Endothelial cell of umbilical vein (primary cell): ENCODE measurements at regions not wholly inside any gene's neighbourhood (a gene's known extent, or its start where the extent isn't known, plus 50 kb on each side); places are given as distances from the start of the nearest gene placed in this dataset.
A peak's percentile ranks its signal among the peaks of the same experiment; 100 is the strongest.

Experiments
- BruUV-seq: library from RNA; stranded (reverse); fragments of 400-500 nt; replicated peaks from 2 replicates; lab custom pipeline; 2021; lab: Mats Ljungman, UMichigan
- CTCF ChIA-PET: fragments of 300-600, 350-600 bp; sonication (Branson Sonifier 250); formaldehyde crosslinking; loops from one replicate; lab custom pipeline; 2021; ENCODE audit warnings: antibody characterized with exemption, inconsistent platforms; lab: Charles Lee
- POLR2A ChIA-PET: fragments of 300-600, 350-600 bp; sonication (Branson Sonifier 250); formaldehyde crosslinking; loops from one replicate; lab custom pipeline; 2021; ENCODE audit warnings: antibody characterized with exemption, inconsistent platforms; lab: Charles Lee
- DNase-seq: peaks from one replicate; pipeline ENCODE4 v3.0.0-alpha.2; 2011; ENCODE audit warnings: low read depth, low spot score
- FAIRE-seq: peaks from 2 replicates; lab custom pipeline; 2011; peaks lifted over from hg19 to GRCh38; lab: Jason Lieb, UNC
- H2AFZ ChIP-seq: 2 replicates; pipeline ENCODE4 v1.6.0; 2012; ENCODE audit warnings: low read depth, low read length, control low read depth, inconsistent platforms
- H3K27ac ChIP-seq: 2 replicates; pipeline ENCODE4 v1.5.1; 2011; ENCODE audit warnings: low read depth, mild to moderate bottlenecking, control low read depth, low read length, moderate library complexity; ENCODE audit not compliant: insufficient read depth
- H3K27me3 ChIP-seq, 2 experiments: 2 replicates each; pipeline versions ENCODE4 v1.6.0 to v1.6.1; 2011; ENCODE audit warnings: low read length in 2 of 2, mixed read lengths in 1 of 2; ENCODE audit not compliant: control insufficient read depth in 2 of 2, insufficient read depth in 2 of 2
- H3K36me3 ChIP-seq, 2 experiments: 2 replicates in 1 of 2; 3 replicates in 1 of 2; pipeline ENCODE4 v1.5.1; 2011; ENCODE audit warnings: low read length in 2 of 2, mild to moderate bottlenecking in 1 of 2, moderate library complexity in 1 of 2; ENCODE audit not compliant: control insufficient read depth in 2 of 2, insufficient read depth in 2 of 2; ENCODE audit errors: extremely low read depth in 1 of 2
- H3K4me1 ChIP-seq: 3 replicates; pipeline ENCODE4 v1.5.1; 2011; ENCODE audit warnings: mild to moderate bottlenecking, low read length; ENCODE audit not compliant: control insufficient read depth, insufficient read depth; ENCODE audit errors: extremely low read depth
- H3K4me2 ChIP-seq: 2 replicates; pipeline ENCODE4 v1.6.1; 2011; ENCODE audit warnings: low read length, control low read depth, mixed read lengths; ENCODE audit not compliant: insufficient read depth
- H3K4me3 ChIP-seq, 3 experiments: fragments of 200-600 bp in 1 of 3; sonication (generic), shearing (Covaris generic) in 1 of 3; replicated peaks in 1 of 3; 2 replicates each; pipeline ENCODE4 v1.5.1; 2011 to 2016; ENCODE audit warnings: control low read depth in 3 of 3, low read length in 3 of 3, mild to moderate bottlenecking in 2 of 3, inconsistent platforms in 1 of 3, low read depth in 1 of 3, moderate library complexity in 1 of 3; ENCODE audit not compliant: insufficient read depth in 1 of 3
- H3K79me2 ChIP-seq: 2 replicates; pipeline ENCODE4 v1.6.0; 2012; ENCODE audit warnings: low read length, inconsistent platforms; ENCODE audit not compliant: control insufficient read depth, insufficient read depth
- H3K9ac ChIP-seq: replicated peaks from 2 replicates; pipeline ENCODE3; 2011; ENCODE audit warnings: low read length, control low read depth; ENCODE audit not compliant: insufficient read depth; ENCODE audit errors: extremely low read depth
- H3K9me1 ChIP-seq: replicated peaks from 3 replicates; pipeline ENCODE4 v1.6.0; 2011; ENCODE audit warnings: mild to moderate bottlenecking, low read length; ENCODE audit not compliant: control insufficient read depth, insufficient read depth; ENCODE audit errors: extremely low read depth
- H3K9me3 ChIP-seq: replicated peaks from 2 replicates; pipeline ENCODE4 v1.5.1; 2012; ENCODE audit warnings: low read length, inconsistent platforms; ENCODE audit not compliant: control insufficient read depth, insufficient read depth
- H4K20me1 ChIP-seq: replicated peaks from 2 replicates; pipeline ENCODE3; 2011; ENCODE audit warnings: mild to moderate bottlenecking, low read length; ENCODE audit not compliant: control insufficient read depth, insufficient read depth; ENCODE audit errors: extremely low read depth
- EZH2 ChIP-seq: IDR thresholded peaks from 2 replicates; pipeline ENCODE4 v1.6.1; 2012; ENCODE audit warnings: borderline replicate concordance, low read depth, mild to moderate bottlenecking, moderate library complexity, low read length, inconsistent platforms; ENCODE audit not compliant: severe bottlenecking
- FOS ChIP-seq: IDR thresholded peaks from 2 replicates; pipeline ENCODE4 v1.6.1; 2011; ENCODE audit warnings: mild to moderate bottlenecking, low read length, moderate library complexity, borderline replicate concordance; ENCODE audit not compliant: insufficient read depth
- GATA2 ChIP-seq: IDR thresholded peaks from 2 replicates; pipeline ENCODE4 v1.7.0; 2011; ENCODE audit warnings: low read depth, mild to moderate bottlenecking, moderate library complexity, mixed read lengths, low read length; ENCODE audit not compliant: insufficient read length, insufficient read depth
- JUN ChIP-seq: IDR thresholded peaks from 2 replicates; pipeline ENCODE4 v1.6.1; 2011; ENCODE audit warnings: borderline replicate concordance, low read depth; ENCODE audit not compliant: insufficient read length, insufficient read depth
- MYC ChIP-seq: IDR thresholded peaks from one replicate; pipeline ENCODE4 v1.6.1; 2011; ENCODE audit warnings: mild to moderate bottlenecking, low read depth, low read length
- POLR2A ChIP-seq: IDR thresholded peaks from 2 replicates; pipeline ENCODE4 v1.6.1; 2012; ENCODE audit warnings: low read depth, mild to moderate bottlenecking, control low read depth, low read length
- POLR2AphosphoS5 ChIP-seq: IDR thresholded peaks from 2 replicates; pipeline ENCODE4 v1.6.1; 2012; ENCODE audit warnings: low read depth, mild to moderate bottlenecking, control low read depth, low read length, moderate library complexity; ENCODE audit not compliant: insufficient read depth
- dilution Hi-C: fragments of 300-500 bp; cut with MboI; formaldehyde crosslinking; loops from one replicate; pipeline ENCODE4 v1.15.0; 2019; ENCODE audit warnings: low sequenced_read_pairs; ENCODE audit not compliant: extremely low pct_ligation_motif_present
- intact Hi-C: fragments of 100-400 bp; cut with micrococcal nuclease; formaldehyde crosslinking; loops from one replicate; pipeline ENCODE4 v1.10.0; 2022
- TF ChIP-seq, protein P1 (sequence below), 2 donors: IDR thresholded peaks; 1 replicate in 1 of 2; 2 replicates in 1 of 2; pipeline ENCODE4 v1.5.1; 2011; ENCODE audit warnings: low read length in 2 of 2, mild to moderate bottlenecking in 2 of 2, moderate library complexity in 2 of 2, control low read depth in 1 of 2, inconsistent platforms in 1 of 2, low read depth in 1 of 2; ENCODE audit not compliant: insufficient read depth in 1 of 2; ENCODE audit errors: extremely low read depth in 1 of 2
- TF ChIP-seq, protein P2 (sequence below): IDR thresholded peaks from 2 replicates; pipeline ENCODE4 v1.6.1; 2011; ENCODE audit not compliant: insufficient read depth, insufficient read length

DNA sequence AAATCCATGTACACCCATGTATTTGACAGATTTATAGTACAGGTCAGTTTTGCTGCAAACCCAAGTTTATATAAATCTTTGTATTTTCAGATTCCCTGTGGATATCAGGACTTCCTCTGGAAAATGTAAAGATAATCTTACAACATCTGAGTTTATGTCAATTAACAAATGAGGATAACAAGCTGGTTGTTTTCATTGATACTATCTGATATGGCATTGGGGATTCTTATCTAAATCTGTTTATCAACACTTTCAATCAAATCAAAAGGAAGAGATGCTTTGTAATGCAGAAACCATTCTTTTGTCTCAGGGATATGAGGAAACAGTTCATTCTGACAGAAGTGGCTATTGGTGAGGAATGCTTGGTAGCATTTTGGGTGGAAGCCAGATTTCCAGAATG lies 64.9 kb upstream of the FAM204A start:
- Histone ChIP-seq H3K9me1 (no peaks in the 10 kb centered on the region), H3K9me3 (no peaks in the 10 kb centered on the region), H3K27me3 (no peaks in the 10 kb centered on the region), H3K27ac (no peak overlapping the region), H3K4me1 (no peaks in the 10 kb centered on the region), H3K79me2 (no peaks in the 10 kb centered on the region), H3K4me2 (no peak overlapping the region), H3K4me3 (no peak overlapping the region), H3K36me3 (no peaks in the 10 kb centered on the region), H3K9ac (no peak overlapping the region), H4K20me1 (no peaks in the 10 kb centered on the region), H2AFZ (no peak overlapping the region)
- FAIRE-seq (no peak), DNase-seq (peak; percentile 7)
- dilution Hi-C loops (no loop called here), intact Hi-C loops (no loop called here)
- POLR2A ChIA-PET = no interaction called here
- CTCF ChIA-PET = no interaction called here
- TF ChIP-seq EZH2 (no peak), GATA2 (peak; percentile 21)
- BruUV-seq = no TSS peak

DNA sequence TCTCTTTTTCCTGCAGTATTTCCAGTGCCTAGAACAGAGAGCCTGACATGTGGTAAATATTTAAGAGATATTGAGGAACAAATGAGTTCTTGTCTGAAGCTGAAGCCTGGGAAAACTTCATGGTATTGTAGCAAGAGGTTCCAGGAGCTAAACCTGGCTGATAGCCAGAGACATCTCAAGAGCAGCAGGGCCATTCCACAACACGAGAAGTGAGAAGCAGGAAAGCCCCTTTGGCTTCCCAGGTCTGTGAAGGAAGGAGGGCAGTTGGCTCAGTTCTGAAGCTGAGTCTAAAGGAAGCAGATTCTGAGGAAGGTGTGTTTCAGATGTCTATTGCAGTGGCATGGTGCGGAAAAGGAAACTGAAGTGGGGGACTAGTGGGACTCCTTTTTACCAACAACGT lies 63.8 kb upstream of the FAM204A start:
- H3K4me1 ChIP-seq = no peaks in the 10 kb centered on the region
- no peak overlapping the region for H2AFZ ChIP-seq
- ChIA-PET POLR2A (no interaction called here), CTCF (no interaction called here)
- H3K79me2 ChIP-seq = no peaks in the 10 kb centered on the region
- no peaks in the 10 kb centered on the region for H3K27me3 ChIP-seq
- no peaks in the 10 kb centered on the region for H3K36me3 ChIP-seq
- peak; percentile 14 for DNase-seq
- no peaks in the 10 kb centered on the region for H3K9me1 ChIP-seq
- no peak overlapping the region for H3K4me2 ChIP-seq
- FAIRE-seq = no peak
- dilution Hi-C loops (no loop called here), intact Hi-C loops (no loop called here)
- no peaks in the 10 kb centered on the region for H3K9me3 ChIP-seq
- no peaks in the 10 kb centered on the region for H4K20me1 ChIP-seq
- TF ChIP-seq JUN (no peak), EZH2 (no peak), POLR2AphosphoS5 (no peak), GATA2 (no peak), MYC (no peak), POLR2A (no peak), FOS (no peak)
- TF ChIP-seq, protein P1, sequence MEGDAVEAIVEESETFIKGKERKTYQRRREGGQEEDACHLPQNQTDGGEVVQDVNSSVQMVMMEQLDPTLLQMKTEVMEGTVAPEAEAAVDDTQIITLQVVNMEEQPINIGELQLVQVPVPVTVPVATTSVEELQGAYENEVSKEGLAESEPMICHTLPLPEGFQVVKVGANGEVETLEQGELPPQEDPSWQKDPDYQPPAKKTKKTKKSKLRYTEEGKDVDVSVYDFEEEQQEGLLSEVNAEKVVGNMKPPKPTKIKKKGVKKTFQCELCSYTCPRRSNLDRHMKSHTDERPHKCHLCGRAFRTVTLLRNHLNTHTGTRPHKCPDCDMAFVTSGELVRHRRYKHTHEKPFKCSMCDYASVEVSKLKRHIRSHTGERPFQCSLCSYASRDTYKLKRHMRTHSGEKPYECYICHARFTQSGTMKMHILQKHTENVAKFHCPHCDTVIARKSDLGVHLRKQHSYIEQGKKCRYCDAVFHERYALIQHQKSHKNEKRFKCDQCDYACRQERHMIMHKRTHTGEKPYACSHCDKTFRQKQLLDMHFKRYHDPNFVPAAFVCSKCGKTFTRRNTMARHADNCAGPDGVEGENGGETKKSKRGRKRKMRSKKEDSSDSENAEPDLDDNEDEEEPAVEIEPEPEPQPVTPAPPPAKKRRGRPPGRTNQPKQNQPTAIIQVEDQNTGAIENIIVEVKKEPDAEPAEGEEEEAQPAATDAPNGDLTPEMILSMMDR (IDR thresholded peaks at IDR 0.05; ENCODE audit: extremely low read depth in 1 of 2, insufficient read depth in 1 of 2, low read depth in 1 of 2, low read length in 2 of 2) = no peak
- TF ChIP-seq, protein P2, sequence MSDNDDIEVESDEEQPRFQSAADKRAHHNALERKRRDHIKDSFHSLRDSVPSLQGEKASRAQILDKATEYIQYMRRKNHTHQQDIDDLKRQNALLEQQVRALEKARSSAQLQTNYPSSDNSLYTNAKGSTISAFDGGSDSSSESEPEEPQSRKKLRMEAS = no peak
- no TSS peak for BruUV-seq
- no peak overlapping the region for H3K27ac ChIP-seq
- H3K9ac ChIP-seq = no peak overlapping the region
- H3K4me3 ChIP-seq = no peak overlapping the region
